Osteoblast (primary cell): ENCODE measurements at regions not wholly inside any gene's neighbourhood (a gene's known extent, or its start where the extent isn't known, plus 50 kb on each side); places are given as distances from the start of the nearest gene placed in this dataset.

Experiments
- DNase-seq: peaks from one replicate; pipeline ENCODE4 v3.0.0; 2011; ENCODE audit warnings: low spot score, mixed read lengths; ENCODE audit not compliant: insufficient read length; ENCODE audit errors: missing footprints
- H2AFZ ChIP-seq: 2 replicates; pipeline ENCODE4 v1.6.0; 2011; ENCODE audit warnings: mild to moderate bottlenecking, low read length
- H3K27ac ChIP-seq: 2 replicates; pipeline ENCODE4 v1.5.1; 2011; ENCODE audit warnings: mild to moderate bottlenecking, low read depth, low read length, moderate library complexity
- H3K27me3 ChIP-seq: 2 replicates; pipeline ENCODE4 v1.6.0; 2012; ENCODE audit warnings: mild to moderate bottlenecking, control low read depth, inconsistent platforms, low read length, moderate library complexity; ENCODE audit not compliant: insufficient read depth
- H3K36me3 ChIP-seq: 2 replicates; pipeline ENCODE4 v1.5.1; 2011; ENCODE audit warnings: mild to moderate bottlenecking, low read length, control low read depth, moderate library complexity; ENCODE audit not compliant: insufficient read depth
- H3K4me1 ChIP-seq: 2 replicates; pipeline ENCODE4 v1.5.1; 2011; ENCODE audit warnings: mild to moderate bottlenecking, low read length, control low read depth, moderate library complexity; ENCODE audit not compliant: insufficient read depth
- H3K4me2 ChIP-seq: 2 replicates; pipeline ENCODE4 v1.6.0; 2011; ENCODE audit warnings: mild to moderate bottlenecking, low read length; ENCODE audit not compliant: insufficient read depth
- H3K4me3 ChIP-seq: fragments of 200-600 bp; sonication (generic); 3 replicates; pipeline ENCODE4 v1.5.1; 2012; ENCODE audit warnings: mild to moderate bottlenecking, low read length, inconsistent platforms; ENCODE audit not compliant: insufficient read depth
- H3K79me2 ChIP-seq: 2 replicates; pipeline ENCODE4 v1.6.0; 2012; ENCODE audit warnings: mild to moderate bottlenecking, low read length, control low read depth, inconsistent platforms; ENCODE audit not compliant: insufficient read depth
- H3K9me3 ChIP-seq: 2 replicates; pipeline ENCODE4 v1.5.1; 2011; ENCODE audit warnings: low read depth, low read length, control low read depth
- H4K20me1 ChIP-seq: 2 replicates; pipeline ENCODE4 v1.6.0; 2012; ENCODE audit warnings: mild to moderate bottlenecking, low read length, control low read depth; ENCODE audit not compliant: insufficient read depth
- CTCF ChIP-seq: IDR thresholded peaks from 2 replicates; pipeline ENCODE4 v1.5.1; 2011; ENCODE audit warnings: mild to moderate bottlenecking, low read depth, low read length, moderate library complexity; ENCODE audit errors: extremely low read depth

- TF ChIP-seq CTCF: no peak
- no peak for DNase-seq
- Histone ChIP-seq H3K4me1 (peaks cover 12% of the 10 kb centered on the region), H3K36me3 (no peaks in the 10 kb centered on the region), H3K4me2 (no peak overlapping the region), H4K20me1 (no peaks in the 10 kb centered on the region), H3K27ac (no peak overlapping the region), H3K9me3 (no peaks in the 10 kb centered on the region), H2AFZ (no peak overlapping the region), H3K4me3 (no peak overlapping the region), H3K27me3 (no peaks in the 10 kb centered on the region), H3K79me2 (no peaks in the 10 kb centered on the region)
These were observed 278.8 kb downstream of the RPS24 start for GRCh38 chr10:78312197-78313047.

- no peak overlapping the region for H3K4me2 ChIP-seq
- H3K4me1 ChIP-seq: peaks cover 12% of the 10 kb centered on the region
- no peak overlapping the region for H3K4me3 ChIP-seq
- TF ChIP-seq CTCF: no peak
- no peaks in the 10 kb centered on the region for H3K79me2 ChIP-seq
- H3K27me3 ChIP-seq: no peaks in the 10 kb centered on the region
- no peaks in the 10 kb centered on the region for H3K9me3 ChIP-seq
- H3K27ac ChIP-seq: no peak overlapping the region
- no peak overlapping the region for H2AFZ ChIP-seq
- H3K36me3 ChIP-seq: no peaks in the 10 kb centered on the region
- H4K20me1 ChIP-seq: no peaks in the 10 kb centered on the region
- no peak for DNase-seq
These were observed 279.4 kb downstream of the RPS24 start for GRCh38 chr10:78313048-78313381.

GRCh38 chr10:78313636-78314035, 280.0 kb downstream of the RPS24 start:
- Histone ChIP-seq H4K20me1 (no peaks in the 10 kb centered on the region), H3K36me3 (no peaks in the 10 kb centered on the region), H3K4me3 (no peak overlapping the region), H3K79me2 (no peaks in the 10 kb centered on the region), H2AFZ (no peak overlapping the region), H3K27me3 (no peaks in the 10 kb centered on the region), H3K9me3 (no peaks in the 10 kb centered on the region), H3K4me2 (no peak overlapping the region), H3K4me1 (peaks cover 12% of the 10 kb centered on the region), H3K27ac (no peak overlapping the region)
- no peak for DNase-seq
- TF ChIP-seq CTCF: no peak

- Histone ChIP-seq H2AFZ (no peak overlapping the region), H3K9me3 (no peaks in the 10 kb centered on the region), H3K27me3 (no peaks in the 10 kb centered on the region), H3K4me1 (peaks cover 12% of the 10 kb centered on the region), H3K4me3 (no peak overlapping the region), H3K79me2 (no peaks in the 10 kb centered on the region), H3K36me3 (no peaks in the 10 kb centered on the region), H3K27ac (no peak overlapping the region), H4K20me1 (no peaks in the 10 kb centered on the region), H3K4me2 (no peak overlapping the region)
- no peak for DNase-seq
- no peak for TF ChIP-seq CTCF
These were observed 281.0 kb downstream of the RPS24 start for GRCh38 chr10:78314651-78315050.
